ENCODE measurements at regions not wholly inside any gene's neighbourhood (a gene's known extent, or its start where the extent isn't known, plus 50 kb on each side); places are given as distances from the start of the nearest gene placed in this dataset.
A peak's percentile ranks its signal among the peaks of the same experiment; 100 is the strongest.

DNA sequence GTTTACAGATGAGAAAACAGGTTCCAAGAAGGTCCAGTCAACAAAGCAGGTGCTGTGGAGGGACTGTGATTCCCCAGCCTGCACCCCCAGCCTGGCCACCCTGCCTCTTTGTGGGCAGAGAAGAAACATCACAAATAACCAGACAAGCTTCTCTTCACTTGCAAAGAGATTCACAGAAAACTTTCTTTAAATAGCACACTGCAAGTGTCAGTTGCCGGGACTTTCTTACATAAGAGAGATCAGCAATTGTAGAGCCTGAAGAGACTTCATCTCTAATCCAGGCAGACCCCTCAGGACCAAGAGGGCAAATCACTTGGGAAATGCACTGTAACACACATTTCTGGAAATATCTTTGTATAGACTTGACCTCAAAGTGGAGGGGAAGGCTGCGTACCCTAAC lies 207.9 kb upstream of the CHRNA7 start:
- TF ChIP-seq, protein P1, sequence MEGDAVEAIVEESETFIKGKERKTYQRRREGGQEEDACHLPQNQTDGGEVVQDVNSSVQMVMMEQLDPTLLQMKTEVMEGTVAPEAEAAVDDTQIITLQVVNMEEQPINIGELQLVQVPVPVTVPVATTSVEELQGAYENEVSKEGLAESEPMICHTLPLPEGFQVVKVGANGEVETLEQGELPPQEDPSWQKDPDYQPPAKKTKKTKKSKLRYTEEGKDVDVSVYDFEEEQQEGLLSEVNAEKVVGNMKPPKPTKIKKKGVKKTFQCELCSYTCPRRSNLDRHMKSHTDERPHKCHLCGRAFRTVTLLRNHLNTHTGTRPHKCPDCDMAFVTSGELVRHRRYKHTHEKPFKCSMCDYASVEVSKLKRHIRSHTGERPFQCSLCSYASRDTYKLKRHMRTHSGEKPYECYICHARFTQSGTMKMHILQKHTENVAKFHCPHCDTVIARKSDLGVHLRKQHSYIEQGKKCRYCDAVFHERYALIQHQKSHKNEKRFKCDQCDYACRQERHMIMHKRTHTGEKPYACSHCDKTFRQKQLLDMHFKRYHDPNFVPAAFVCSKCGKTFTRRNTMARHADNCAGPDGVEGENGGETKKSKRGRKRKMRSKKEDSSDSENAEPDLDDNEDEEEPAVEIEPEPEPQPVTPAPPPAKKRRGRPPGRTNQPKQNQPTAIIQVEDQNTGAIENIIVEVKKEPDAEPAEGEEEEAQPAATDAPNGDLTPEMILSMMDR (IDR thresholded peaks at IDR 0.05): no peak
- no peaks in the 10 kb centered on the region for H3K4me1 ChIP-seq
- no peak overlapping the region for H3K27ac ChIP-seq
- intact Hi-C loops (cut with DNase I; ENCODE audit: low total_unique reads): no loop called here
- no peaks in the 10 kb centered on the region for H3K27me3 ChIP-seq
- no peaks in the 10 kb centered on the region for H3K36me3 ChIP-seq
- no peak overlapping the region for H3K4me3 ChIP-seq
- H3K9me3 ChIP-seq: no peaks in the 10 kb centered on the region
- no peak for DNase-seq

DNA sequence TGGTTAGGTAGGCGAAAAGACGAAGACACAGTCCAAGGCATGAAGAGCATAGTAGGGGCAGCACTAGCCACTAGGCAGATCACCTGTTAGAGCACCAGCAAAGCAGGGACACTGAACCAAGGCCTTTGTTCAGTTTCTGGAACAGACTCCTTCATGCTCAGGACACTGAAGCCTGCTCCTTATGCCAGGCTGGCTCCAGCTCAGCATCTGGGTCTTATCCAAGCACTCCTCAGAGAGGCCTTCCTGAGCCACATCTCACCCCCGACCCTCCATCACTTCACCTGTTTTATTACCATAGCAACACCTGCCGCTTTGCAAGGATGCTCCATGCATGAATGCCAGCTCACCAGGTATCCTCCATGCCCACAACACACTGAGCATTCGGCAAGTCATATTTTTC lies 206.3 kb upstream of the CHRNA7 start:
- no peaks in the 10 kb centered on the region for H3K27me3 ChIP-seq
- no peak overlapping the region for H3K4me3 ChIP-seq
- no peaks in the 10 kb centered on the region for H3K4me1 ChIP-seq
- no peaks in the 10 kb centered on the region for H3K36me3 ChIP-seq
- intact Hi-C loops (cut with DNase I; ENCODE audit: low total_unique reads): no loop called here
- TF ChIP-seq, protein P1 (IDR thresholded peaks at IDR 0.05): no peak
- DNase-seq: peak in 1 of 2 donors; percentile 24
- H3K9me3 ChIP-seq: no peaks in the 10 kb centered on the region
- no peak overlapping the region for H3K27ac ChIP-seq

DNA sequence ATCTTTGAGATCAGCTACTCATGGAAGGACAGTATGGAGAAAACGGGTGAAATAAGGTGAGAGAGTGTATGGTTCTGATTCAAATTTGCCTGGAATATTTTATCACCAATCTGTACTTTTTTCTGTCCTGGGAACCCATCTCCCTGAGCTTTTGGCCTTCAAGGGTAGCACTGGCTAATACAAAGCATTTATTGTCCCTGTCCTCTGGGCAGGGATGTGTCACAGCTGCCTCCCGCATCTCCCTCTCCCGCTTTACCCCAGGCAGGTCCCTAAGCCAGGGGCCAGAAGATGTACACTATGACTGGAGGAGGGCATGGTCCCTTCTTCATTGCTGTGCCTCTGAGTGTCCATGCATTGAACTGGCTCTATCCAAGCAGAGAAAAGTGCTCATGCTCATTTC lies 201.7 kb upstream of the CHRNA7 start:
- H3K36me3 ChIP-seq: no peaks in the 10 kb centered on the region
- H3K4me1 ChIP-seq: no peaks in the 10 kb centered on the region
- H3K27ac ChIP-seq: no peak overlapping the region
- TF ChIP-seq, protein P1 (IDR thresholded peaks at IDR 0.05): no peak
- intact Hi-C loops (cut with DNase I; ENCODE audit: low total_unique reads): no loop called here
- H3K4me3 ChIP-seq: no peak overlapping the region
- no peaks in the 10 kb centered on the region for H3K9me3 ChIP-seq
- DNase-seq: peak in 1 of 2 donors; percentile 1
- no peaks in the 10 kb centered on the region for H3K27me3 ChIP-seq

DNA sequence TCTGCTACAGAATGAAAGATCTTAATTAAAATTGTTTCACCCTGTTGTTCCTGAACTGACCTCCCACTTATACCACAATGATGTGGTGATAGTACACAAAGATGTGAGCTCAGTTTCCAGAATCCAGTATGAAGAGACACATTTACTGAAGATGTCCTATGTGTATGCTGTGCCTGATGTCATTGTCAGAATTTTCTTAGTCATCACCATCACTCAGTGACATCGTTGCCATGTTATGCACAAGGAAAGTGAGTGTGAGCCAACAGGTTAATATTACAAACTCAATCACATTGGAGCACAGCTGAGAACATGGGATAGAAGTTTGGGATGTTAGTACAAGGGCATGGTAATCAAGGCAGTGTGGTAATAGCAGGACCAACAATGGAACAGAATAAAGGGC lies 199.7 kb upstream of the CHRNA7 start:
- H3K27ac ChIP-seq: no peak overlapping the region
- intact Hi-C loops (cut with DNase I; ENCODE audit: low total_unique reads): no loop called here
- H3K4me3 ChIP-seq: no peak overlapping the region
- no peaks in the 10 kb centered on the region for H3K27me3 ChIP-seq
- no peaks in the 10 kb centered on the region for H3K9me3 ChIP-seq
- H3K4me1 ChIP-seq: no peaks in the 10 kb centered on the region
- no peaks in the 10 kb centered on the region for H3K36me3 ChIP-seq
- TF ChIP-seq, protein P1 (IDR thresholded peaks at IDR 0.05): no peak
- no peak for DNase-seq

DNA sequence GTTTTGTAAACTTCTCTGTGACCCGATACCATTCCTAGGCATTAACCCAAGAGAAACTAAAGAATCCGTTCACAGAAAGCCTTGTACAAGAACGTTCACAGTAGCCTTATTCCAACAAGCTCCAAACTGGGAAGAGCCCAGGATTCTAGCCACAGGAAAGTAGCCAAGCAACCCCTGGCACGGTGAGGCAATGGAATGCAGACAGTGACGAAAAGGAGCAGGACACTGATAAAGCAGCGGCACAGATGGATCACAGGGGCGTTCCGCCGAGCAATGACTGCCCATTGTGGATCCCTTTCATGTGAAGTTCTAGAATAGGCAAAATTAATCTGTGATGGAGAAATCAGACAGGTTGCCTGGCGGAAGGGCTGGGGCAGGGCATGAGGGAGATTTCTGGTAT lies 198.7 kb upstream of the CHRNA7 start:
- H3K4me1 ChIP-seq: no peaks in the 10 kb centered on the region
- intact Hi-C loops (cut with DNase I; ENCODE audit: low total_unique reads): no loop called here
- H3K4me3 ChIP-seq: no peak overlapping the region
- no peak overlapping the region for H3K27ac ChIP-seq
- no peaks in the 10 kb centered on the region for H3K27me3 ChIP-seq
- TF ChIP-seq, protein P1 (IDR thresholded peaks at IDR 0.05): no peak
- H3K9me3 ChIP-seq: no peaks in the 10 kb centered on the region
- DNase-seq: peak in 1 of 2 donors; percentile 43
- no peaks in the 10 kb centered on the region for H3K36me3 ChIP-seq

DNA sequence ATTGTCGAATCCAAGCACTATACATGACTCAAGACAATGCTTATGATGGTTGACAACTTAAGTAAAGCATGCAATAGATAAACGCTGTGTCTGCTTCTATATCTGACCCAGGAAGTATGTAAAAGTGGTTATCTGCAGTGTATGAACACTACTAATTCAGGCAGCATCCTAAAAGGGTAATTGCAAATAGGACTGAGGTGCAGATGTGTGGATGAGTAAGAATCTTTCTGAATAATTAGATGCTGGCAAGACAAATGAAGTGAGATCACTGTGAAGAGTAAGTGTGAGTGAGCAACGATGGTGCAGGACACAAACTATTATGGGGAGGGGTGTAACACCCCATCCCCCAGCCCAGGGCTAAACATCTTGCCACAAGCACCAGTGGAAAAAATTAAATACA lies 195.7 kb upstream of the CHRNA7 start:
- no peak overlapping the region for H3K4me3 ChIP-seq
- intact Hi-C loops (cut with DNase I; ENCODE audit: low total_unique reads): no loop called here
- H3K27ac ChIP-seq: no peak overlapping the region
- H3K36me3 ChIP-seq: no peaks in the 10 kb centered on the region
- no peaks in the 10 kb centered on the region for H3K4me1 ChIP-seq
- H3K27me3 ChIP-seq: no peaks in the 10 kb centered on the region
- TF ChIP-seq, protein P1 (IDR thresholded peaks at IDR 0.05): no peak
- H3K9me3 ChIP-seq: no peaks in the 10 kb centered on the region
- DNase-seq: no peak

All from tibial artery (tissue), 4 donors.